ENCODE measurements at regions not wholly inside any gene's neighbourhood (a gene's known extent, or its start where the extent isn't known, plus 50 kb on each side); places are given as distances from the start of the nearest gene placed in this dataset.

GRCh38 chr12:25417071-25417470 is 136.0 kb downstream of the LMNTD1 start:
- TF ChIP-seq CTCF (IDR thresholded peaks at IDR 0.05; ENCODE audit: low read depth, low read length): no peak

GRCh38 chr12:25416516-25416915 is 136.6 kb downstream of the LMNTD1 start:
- in situ Hi-C loops (cut with HindIII; ENCODE audit: low sequenced_read_pairs): no loop called here
- DNase-seq (ENCODE audit: low read depth, low spot score): no peak
- no peak overlapping the region for H3K4me3 ChIP-seq (ENCODE audit: low read depth, low read length)
- TF ChIP-seq CTCF (IDR thresholded peaks at IDR 0.05; ENCODE audit: low read depth, low read length): no peak

More at GRCh38 chr12:25417071-25417470, 136.0 kb downstream of the LMNTD1 start:
- in situ Hi-C loops (cut with HindIII; ENCODE audit: low sequenced_read_pairs): no loop called here
- no peak overlapping the region for H3K4me3 ChIP-seq (ENCODE audit: low read depth, low read length)
- DNase-seq (ENCODE audit: low read depth, low spot score): no peak

GRCh38 chr12:25415004-25415403 is 138.1 kb downstream of the LMNTD1 start:
- in situ Hi-C loops (cut with HindIII; ENCODE audit: low sequenced_read_pairs): no loop called here
- DNase-seq (ENCODE audit: low read depth, low spot score): no peak
- no peak overlapping the region for H3K4me3 ChIP-seq (ENCODE audit: low read depth, low read length)
- no peak for TF ChIP-seq CTCF (IDR thresholded peaks at IDR 0.05; ENCODE audit: low read depth, low read length)

GRCh38 chr12:25412735-25413134 is 140.3 kb downstream of the LMNTD1 start:
- no peak for TF ChIP-seq CTCF (IDR thresholded peaks at IDR 0.05; ENCODE audit: low read depth, low read length)
- no peak overlapping the region for H3K4me3 ChIP-seq (ENCODE audit: low read depth, low read length)
- in situ Hi-C loops (cut with HindIII; ENCODE audit: low sequenced_read_pairs): no loop called here
- DNase-seq (ENCODE audit: low read depth, low spot score): no peak

- in situ Hi-C loops (cut with HindIII; ENCODE audit: low sequenced_read_pairs): no loop called here
- TF ChIP-seq CTCF (IDR thresholded peaks at IDR 0.05; ENCODE audit: low read depth, low read length): no peak
- H3K4me3 ChIP-seq (ENCODE audit: low read depth, low read length): no peak overlapping the region
- DNase-seq (ENCODE audit: low read depth, low spot score): no peak
These were observed 148.1 kb downstream of the LMNTD1 start for GRCh38 chr12:25404955-25405354.

GRCh38 chr12:25401547-25402345 is 151.0 kb upstream of the KRAS start:
- H3K4me3 ChIP-seq (ENCODE audit: low read depth, low read length): no peak overlapping the region
- no peak for TF ChIP-seq CTCF (IDR thresholded peaks at IDR 0.05; ENCODE audit: low read depth, low read length)
- in situ Hi-C loops (cut with HindIII; ENCODE audit: low sequenced_read_pairs): no loop called here
- no peak for DNase-seq (ENCODE audit: low read depth, low spot score)

Data from astrocyte of the spinal cord (primary cell).